HG03066 (cell line): ENCODE measurements at regions not wholly inside any gene's neighbourhood (a gene's known extent, or its start where the extent isn't known, plus 50 kb on each side); places are given as distances from the start of the nearest gene placed in this dataset.
"Not testable (repeated sequence)": the region's sequence is repeated elsewhere in the genome, so short reads cannot be mapped to it uniquely, and the experiment has no call there.

Experiments used
- ATAC-seq: cut with Tn5 transposase; IDR thresholded peaks from one replicate; pipeline ENCODE4 v1.9.1; 2021; ENCODE audit warnings: low read depth; ENCODE audit not compliant: unreplicated experiment

GRCh38 chr3:106293161-106293560, 424.3 kb upstream of the CBLB start:
- no peak for ATAC-seq

GRCh38 chr3:106294121-106294520, 425.3 kb upstream of the CBLB start:
- no peak for ATAC-seq

- no peak for ATAC-seq
Measured at GRCh38 chr3:106296062-106296461, 427.2 kb upstream of the CBLB start.

GRCh38 chr3:106299300-106300098, 430.7 kb upstream of the CBLB start:
- peak; percentile 57 for ATAC-seq

GRCh38 chr3:106302451-106303221, 433.8 kb upstream of the CBLB start:
- peak; percentile 91 for ATAC-seq

GRCh38 chr3:106303766-106304165, 435.0 kb upstream of the CBLB start:
- no peak for ATAC-seq

GRCh38 chr3:106305127-106305526, 436.3 kb upstream of the CBLB start:
- no peak for ATAC-seq

GRCh38 chr3:106305882-106306435, 437.1 kb upstream of the CBLB start:
- ATAC-seq = no peak

GRCh38 chr3:106309274-106309673, 440.5 kb upstream of the CBLB start:
- ATAC-seq = no peak

GRCh38 chr3:106309798-106310197, 441.0 kb upstream of the CBLB start:
- ATAC-seq = not testable (repeated sequence)

- ATAC-seq = no peak
Measured at GRCh38 chr3:106317141-106318055, 448.6 kb upstream of the CBLB start.

- not testable (repeated sequence) for ATAC-seq
Measured at GRCh38 chr3:106321438-106321837, 452.6 kb upstream of the CBLB start.

- ATAC-seq = no peak
Measured at GRCh38 chr3:106323586-106323985, 454.8 kb upstream of the CBLB start.

- ATAC-seq = no peak
Measured at GRCh38 chr3:106326941-106327695, 458.3 kb upstream of the CBLB start.

- no peak for ATAC-seq
Measured at GRCh38 chr3:106327696-106328025, 458.8 kb upstream of the CBLB start.

- ATAC-seq = no peak
Measured at GRCh38 chr3:106328224-106328623, 459.4 kb upstream of the CBLB start.

- no peak for ATAC-seq
Measured at GRCh38 chr3:106329521-106329920, 460.7 kb upstream of the CBLB start.

- ATAC-seq = no peak
Measured at GRCh38 chr3:106331636-106332035, 462.8 kb upstream of the CBLB start.

- no peak for ATAC-seq
Measured at GRCh38 chr3:106332129-106332528, 463.3 kb upstream of the CBLB start.

- no peak for ATAC-seq
Measured at GRCh38 chr3:106332884-106333283, 464.1 kb upstream of the CBLB start.
